ENCODE measurements at regions not wholly inside any gene's neighbourhood (a gene's known extent, or its start where the extent isn't known, plus 50 kb on each side); places are given as distances from the start of the nearest gene placed in this dataset.

DNA sequence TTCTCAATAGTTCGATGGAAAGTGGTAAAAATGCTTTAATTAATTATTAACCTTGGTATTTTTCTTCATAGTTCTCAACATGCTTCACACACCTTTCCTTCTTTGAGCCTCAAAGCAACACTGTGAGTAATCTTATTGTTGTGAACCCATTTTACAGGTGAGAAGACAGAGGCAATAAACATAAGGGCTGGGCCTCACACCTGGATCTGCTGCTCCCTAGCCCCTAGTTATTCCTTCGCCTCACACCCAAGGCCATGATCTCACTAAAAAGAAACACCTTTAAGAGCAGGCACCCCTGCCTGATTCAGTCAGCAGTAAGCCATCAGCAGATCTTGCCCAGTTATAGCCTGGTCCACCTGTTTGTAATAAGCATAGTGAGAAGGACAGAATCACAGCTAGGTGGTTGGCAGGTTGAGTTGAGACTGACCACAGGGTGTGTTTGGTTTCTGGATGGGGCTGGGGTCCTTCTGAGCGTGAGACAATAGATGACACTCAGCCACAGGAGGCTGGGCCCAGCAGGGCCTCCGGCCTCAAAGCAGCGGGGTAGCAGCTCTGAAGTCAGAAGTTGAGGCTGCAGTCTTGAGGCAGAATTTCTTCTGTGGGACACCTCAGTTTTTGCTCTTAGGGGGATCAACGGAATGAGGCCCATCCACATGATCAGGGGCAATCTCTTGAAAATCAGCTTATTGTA lies 203.9 kb downstream of the RHOU start:
- H3K4me1 ChIP-seq (ENCODE audit: control extremely low read depth in 1 of 4, control insufficient read depth in 4 of 4, insufficient read depth in 4 of 4, low read length in 3 of 4): peaks cover 12 to 44% (median 27%) of the 10 kb centered on the region in 4 experiments
- H3K36me3 ChIP-seq (ENCODE audit: control insufficient read depth in 4 of 4, insufficient read depth in 4 of 4, low read length in 3 of 4): no peaks in the 10 kb centered on the region
- WGBS (ENCODE audit: insufficient coverage): 92% methylated on average over 4 of the region's 6 CpGs
- no peak for DNase-seq
- H3K27ac ChIP-seq (ENCODE audit: insufficient read depth in 1 of 2, low read depth in 1 of 2, low read length in 2 of 2, poor library complexity in 1 of 2, severe bottlenecking in 2 of 2): no peak overlapping the region
- no peaks in the 10 kb centered on the region for H3K27me3 ChIP-seq (replicated peaks in 2 of 5; ENCODE audit: control insufficient read depth in 4 of 5, insufficient read depth in 5 of 5, low read length in 4 of 5)
- ChIA-PET POLR2A (interaction anchor here (0.6 kb wide), 1 partner anchor 232 kb away, joined by 3 read pairs; no protein-coding TSS in a partner anchor), CTCF (no interaction called here)
- no peak overlapping the region for H3K4me3 ChIP-seq (ENCODE audit: control insufficient read depth in 1 of 7, extremely low read depth in 1 of 7, insufficient read depth in 4 of 7, low read depth in 2 of 7, low read length in 6 of 7)
- H3K9me3 ChIP-seq (ENCODE audit: control extremely low read depth in 1 of 5, control insufficient read depth in 4 of 5, insufficient read depth in 2 of 5, low read depth in 1 of 5, low read length in 4 of 5): no peaks in the 10 kb centered on the region

DNA sequence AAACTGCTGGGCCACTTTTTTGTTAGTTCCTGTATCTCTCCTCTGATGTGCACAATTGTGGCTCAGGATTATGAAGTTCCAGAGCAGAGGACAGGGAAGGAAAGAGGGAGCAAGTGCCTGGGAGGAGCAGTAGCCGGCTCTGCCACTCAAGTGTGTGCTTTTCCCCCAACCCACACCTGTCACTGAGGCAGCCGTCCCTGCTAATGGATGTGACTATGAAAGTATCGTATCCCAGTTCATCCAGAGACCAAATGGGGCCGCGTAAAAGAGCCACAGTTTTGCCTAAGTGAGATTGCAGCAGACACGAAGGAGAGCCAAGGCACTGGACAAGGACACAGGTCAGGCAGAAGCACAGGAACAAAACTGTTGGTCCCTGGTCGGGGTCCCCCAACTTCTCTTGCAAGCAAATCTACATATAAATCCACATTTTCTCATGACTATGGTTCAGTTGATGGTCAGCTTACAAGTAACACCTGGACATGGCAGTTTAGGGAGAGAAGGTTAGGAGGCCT lies 204.7 kb downstream of the RHOU start:
- Histone ChIP-seq H3K36me3 (ENCODE audit: control insufficient read depth in 4 of 4, insufficient read depth in 4 of 4, low read length in 3 of 4) (no peaks in the 10 kb centered on the region), H3K9me3 (ENCODE audit: control extremely low read depth in 1 of 5, control insufficient read depth in 4 of 5, insufficient read depth in 2 of 5, low read depth in 1 of 5, low read length in 4 of 5) (no peaks in the 10 kb centered on the region)

GRCh38 chr1:228940526-228940925 lies 205.2 kb downstream of the RHOU start:
- no peaks in the 10 kb centered on the region for H3K36me3 ChIP-seq (ENCODE audit: control insufficient read depth in 4 of 4, insufficient read depth in 4 of 4, low read length in 3 of 4)
- no peaks in the 10 kb centered on the region for H3K9me3 ChIP-seq (ENCODE audit: control extremely low read depth in 1 of 5, control insufficient read depth in 4 of 5, insufficient read depth in 2 of 5, low read depth in 1 of 5, low read length in 4 of 5)
- peaks cover 12 to 44% (median 27%) of the 10 kb centered on the region in 4 experiments for H3K4me1 ChIP-seq (ENCODE audit: control extremely low read depth in 1 of 4, control insufficient read depth in 4 of 4, insufficient read depth in 4 of 4, low read length in 3 of 4)
- H3K4me3 ChIP-seq (ENCODE audit: control insufficient read depth in 1 of 7, extremely low read depth in 1 of 7, insufficient read depth in 4 of 7, low read depth in 2 of 7, low read length in 6 of 7): no peak overlapping the region
- no peak overlapping the region for H3K27ac ChIP-seq (ENCODE audit: insufficient read depth in 1 of 2, low read depth in 1 of 2, low read length in 2 of 2, poor library complexity in 1 of 2, severe bottlenecking in 2 of 2)
- H3K27me3 ChIP-seq (replicated peaks in 2 of 5; ENCODE audit: control insufficient read depth in 4 of 5, insufficient read depth in 5 of 5, low read length in 4 of 5): no peaks in the 10 kb centered on the region
- DNase-seq: no peak
- POLR2A ChIA-PET: no interaction called here
- WGBS (ENCODE audit: insufficient coverage): 100% methylated on average over 2 of the region's 7 CpGs
- CTCF ChIA-PET: no interaction called here

More for the DNA sequence above, 204.7 kb downstream of the RHOU start:
- ChIA-PET CTCF (no interaction called here), POLR2A (interaction anchor here (0.6 kb wide), 1 partner anchor 231 kb away, joined by 3 read pairs; no protein-coding TSS in a partner anchor)
- no peaks in the 10 kb centered on the region for H3K27me3 ChIP-seq (replicated peaks in 2 of 5; ENCODE audit: control insufficient read depth in 4 of 5, insufficient read depth in 5 of 5, low read length in 4 of 5)
- no peak overlapping the region for H3K4me3 ChIP-seq (ENCODE audit: control insufficient read depth in 1 of 7, extremely low read depth in 1 of 7, insufficient read depth in 4 of 7, low read depth in 2 of 7, low read length in 6 of 7)
- no peak for DNase-seq
- 100% methylated on average over 5 of the region's 7 CpGs for WGBS (ENCODE audit: insufficient coverage)
- H3K27ac ChIP-seq (ENCODE audit: insufficient read depth in 1 of 2, low read depth in 1 of 2, low read length in 2 of 2, poor library complexity in 1 of 2, severe bottlenecking in 2 of 2): no peak overlapping the region
- peaks cover 12 to 44% (median 27%) of the 10 kb centered on the region in 4 experiments for H3K4me1 ChIP-seq (ENCODE audit: control extremely low read depth in 1 of 4, control insufficient read depth in 4 of 4, insufficient read depth in 4 of 4, low read length in 3 of 4)

GRCh38 chr1:228940926-228941325 lies 205.6 kb downstream of the RHOU start:
- ChIA-PET CTCF (no interaction called here), POLR2A (no interaction called here)
- 33% methylated on average over 6 of the region's 6 CpGs for WGBS (ENCODE audit: insufficient coverage)
- Histone ChIP-seq H3K4me3 (ENCODE audit: control insufficient read depth in 1 of 7, extremely low read depth in 1 of 7, insufficient read depth in 4 of 7, low read depth in 2 of 7, low read length in 6 of 7) (no peak overlapping the region), H3K27ac (ENCODE audit: insufficient read depth in 1 of 2, low read depth in 1 of 2, low read length in 2 of 2, poor library complexity in 1 of 2, severe bottlenecking in 2 of 2) (no peak overlapping the region), H3K9me3 (ENCODE audit: control extremely low read depth in 1 of 5, control insufficient read depth in 4 of 5, insufficient read depth in 2 of 5, low read depth in 1 of 5, low read length in 4 of 5) (no peaks in the 10 kb centered on the region), H3K4me1 (ENCODE audit: control extremely low read depth in 1 of 4, control insufficient read depth in 4 of 4, insufficient read depth in 4 of 4, low read length in 3 of 4) (peaks cover 12 to 43% (median 26%) of the 10 kb centered on the region in 4 experiments), H3K27me3 (replicated peaks in 2 of 5; ENCODE audit: control insufficient read depth in 4 of 5, insufficient read depth in 5 of 5, low read length in 4 of 5) (no peaks in the 10 kb centered on the region), H3K36me3 (ENCODE audit: control insufficient read depth in 4 of 4, insufficient read depth in 4 of 4, low read length in 3 of 4) (no peaks in the 10 kb centered on the region)
- DNase-seq: peak in 2 of 3 donors; percentile 15 to 35

GRCh38 chr1:228941666-228942065 lies 206.4 kb downstream of the RHOU start:
- Histone ChIP-seq H3K36me3 (ENCODE audit: control insufficient read depth in 4 of 4, insufficient read depth in 4 of 4, low read length in 3 of 4) (no peaks in the 10 kb centered on the region), H3K4me3 (ENCODE audit: control insufficient read depth in 1 of 7, extremely low read depth in 1 of 7, insufficient read depth in 4 of 7, low read depth in 2 of 7, low read length in 6 of 7) (no peak overlapping the region), H3K27ac (ENCODE audit: insufficient read depth in 1 of 2, low read depth in 1 of 2, low read length in 2 of 2, poor library complexity in 1 of 2, severe bottlenecking in 2 of 2) (no peak overlapping the region), H3K4me1 (ENCODE audit: control extremely low read depth in 1 of 4, control insufficient read depth in 4 of 4, insufficient read depth in 4 of 4, low read length in 3 of 4) (peaks cover 12 to 37% (median 21%) of the 10 kb centered on the region in 4 experiments), H3K9me3 (ENCODE audit: control extremely low read depth in 1 of 5, control insufficient read depth in 4 of 5, insufficient read depth in 2 of 5, low read depth in 1 of 5, low read length in 4 of 5) (no peaks in the 10 kb centered on the region), H3K27me3 (replicated peaks in 2 of 5; ENCODE audit: control insufficient read depth in 4 of 5, insufficient read depth in 5 of 5, low read length in 4 of 5) (no peaks in the 10 kb centered on the region)
- WGBS (ENCODE audit: insufficient coverage): 0% methylated on average over 1 of the region's 1 CpG
- CTCF ChIA-PET: interaction anchor here (1.1 to 1.4 kb wide), 2 partner anchors 182 to 214 kb away, joined by 3 to 4 read pairs; no protein-coding TSS in a partner anchor
- peak in 2 of 3 donors; percentile 60 to 70 for DNase-seq
- POLR2A ChIA-PET: no interaction called here

DNA sequence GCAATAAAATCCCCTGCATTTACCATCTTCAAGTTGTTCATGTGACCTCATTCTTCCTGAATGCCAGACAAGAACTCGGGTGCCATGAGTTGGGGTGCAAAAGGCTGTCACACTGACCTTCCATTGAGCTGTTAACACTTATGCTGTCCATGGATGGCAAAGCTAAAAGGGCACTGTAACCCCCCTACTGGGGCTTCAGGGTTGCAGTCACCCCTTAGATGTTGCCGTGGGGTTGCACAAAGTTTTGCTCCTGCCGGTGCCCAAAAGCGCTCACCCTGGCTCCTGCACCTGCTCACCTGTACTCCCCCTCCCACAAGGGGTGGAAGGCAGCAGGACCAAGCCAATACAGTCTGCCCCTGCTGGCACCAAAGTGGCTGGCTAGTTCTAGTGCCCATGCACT lies 208.2 kb downstream of the RHOU start:
- peaks cover 4 to 24% (median 14%) of the 10 kb centered on the region in 4 experiments for H3K4me1 ChIP-seq (ENCODE audit: control extremely low read depth in 1 of 4, control insufficient read depth in 4 of 4, insufficient read depth in 4 of 4, low read length in 3 of 4)
- H3K4me3 ChIP-seq (ENCODE audit: control insufficient read depth in 1 of 7, extremely low read depth in 1 of 7, insufficient read depth in 4 of 7, low read depth in 2 of 7, low read length in 6 of 7): no peak overlapping the region
- no peak for DNase-seq
- H3K9me3 ChIP-seq (ENCODE audit: control extremely low read depth in 1 of 5, control insufficient read depth in 4 of 5, insufficient read depth in 2 of 5, low read depth in 1 of 5, low read length in 4 of 5): no peaks in the 10 kb centered on the region
- no peaks in the 10 kb centered on the region for H3K27me3 ChIP-seq (replicated peaks in 2 of 5; ENCODE audit: control insufficient read depth in 4 of 5, insufficient read depth in 5 of 5, low read length in 4 of 5)
- WGBS (ENCODE audit: insufficient coverage): 100% methylated on average over 3 of the region's 4 CpGs
- H3K27ac ChIP-seq (ENCODE audit: insufficient read depth in 1 of 2, low read depth in 1 of 2, low read length in 2 of 2, poor library complexity in 1 of 2, severe bottlenecking in 2 of 2): no peak overlapping the region
- no peaks in the 10 kb centered on the region for H3K36me3 ChIP-seq (ENCODE audit: control insufficient read depth in 4 of 4, insufficient read depth in 4 of 4, low read length in 3 of 4)
- ChIA-PET CTCF (interaction anchor here (0.7 kb wide), 1 partner anchor 9 kb away, joined by 3 read pairs; no protein-coding TSS in a partner anchor), POLR2A (interaction anchor here (0.6 kb wide), 1 partner anchor 191 kb away, joined by 3 read pairs; no protein-coding TSS in a partner anchor)

GRCh38 chr1:228944296-228944695 lies 209.0 kb downstream of the RHOU start:
- Histone ChIP-seq H3K27ac (ENCODE audit: insufficient read depth in 1 of 2, low read depth in 1 of 2, low read length in 2 of 2, poor library complexity in 1 of 2, severe bottlenecking in 2 of 2) (no peak overlapping the region), H3K27me3 (replicated peaks in 2 of 5; ENCODE audit: control insufficient read depth in 4 of 5, insufficient read depth in 5 of 5, low read length in 4 of 5) (no peaks in the 10 kb centered on the region), H3K36me3 (ENCODE audit: control insufficient read depth in 4 of 4, insufficient read depth in 4 of 4, low read length in 3 of 4) (no peaks in the 10 kb centered on the region), H3K4me3 (ENCODE audit: control insufficient read depth in 1 of 7, extremely low read depth in 1 of 7, insufficient read depth in 4 of 7, low read depth in 2 of 7, low read length in 6 of 7) (no peak overlapping the region), H3K4me1 (ENCODE audit: control extremely low read depth in 1 of 4, control insufficient read depth in 4 of 4, insufficient read depth in 4 of 4, low read length in 3 of 4) (peaks cover 2 to 16% (median 11%) of the 10 kb centered on the region in 4 experiments), H3K9me3 (ENCODE audit: control extremely low read depth in 1 of 5, control insufficient read depth in 4 of 5, insufficient read depth in 2 of 5, low read depth in 1 of 5, low read length in 4 of 5) (no peaks in the 10 kb centered on the region)
- CTCF ChIA-PET: no interaction called here
- no CpG with 5 or more reads among the region's 2 CpGs for WGBS (ENCODE audit: insufficient coverage)
- POLR2A ChIA-PET: no interaction called here
- DNase-seq: no peak
